Tongue (tissue), 1 donor: ENCODE measurements at regions not wholly inside any gene's neighbourhood (a gene's known extent, or its start where the extent isn't known, plus 50 kb on each side); places are given as distances from the start of the nearest gene placed in this dataset.

ENCODE experiments used
- DNase-seq: peaks from one replicate; pipeline ENCODE4 v3.0.0-alpha.2; 2015

DNA sequence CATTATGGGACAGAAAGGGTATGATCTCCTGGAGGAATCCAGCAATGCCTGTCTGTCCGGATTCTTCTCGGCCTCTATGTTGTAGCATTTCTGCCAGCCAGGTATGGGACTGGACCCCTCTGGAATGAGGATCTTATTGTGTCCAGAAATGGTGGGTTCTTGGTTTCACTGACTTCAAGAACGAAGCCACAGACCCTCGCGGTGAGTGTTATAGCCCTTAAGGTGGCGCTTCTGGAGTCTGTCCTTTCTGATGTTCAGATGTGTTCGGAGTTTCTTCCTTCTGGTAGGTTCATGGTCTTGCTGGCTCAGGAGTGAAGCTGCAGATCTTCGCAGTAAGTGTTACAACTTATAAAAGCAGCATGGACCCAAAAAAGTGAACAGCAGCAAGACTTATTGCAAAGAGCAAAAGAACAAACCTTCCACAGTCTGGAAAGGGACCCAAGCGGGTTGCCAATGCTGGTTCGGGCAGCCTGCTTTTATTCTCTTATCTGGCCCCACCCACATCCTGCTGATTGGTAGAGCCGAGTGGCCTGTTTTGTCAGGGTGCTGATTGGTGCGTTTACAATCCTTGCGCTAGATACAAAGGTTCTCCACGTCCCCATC, 62.3 kb upstream of the IER3 start:
- DNase-seq, result no peak

GRCh38 chr6:30804333-30804732, 60.0 kb upstream of the IER3 start:
- DNase-seq, result no peak

DNA sequence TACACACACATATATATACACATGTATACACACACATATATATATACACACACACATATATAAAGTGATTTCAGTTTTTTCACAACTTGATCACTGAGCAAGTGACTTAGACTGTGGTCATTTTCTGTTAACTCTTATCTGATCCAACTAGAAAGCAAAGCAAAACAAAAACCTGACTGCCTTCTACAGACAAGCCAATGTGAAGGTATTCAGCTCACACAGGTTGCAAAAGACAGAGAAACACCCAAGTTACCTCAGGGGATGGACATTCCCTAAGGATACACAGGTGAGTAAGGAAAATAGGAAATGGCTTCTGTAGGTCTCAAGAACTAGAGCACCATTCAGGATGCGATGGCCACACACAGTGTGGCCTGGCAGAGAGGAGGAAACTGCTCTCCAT, 58.4 kb upstream of the IER3 start:
- no peak for DNase-seq

DNA sequence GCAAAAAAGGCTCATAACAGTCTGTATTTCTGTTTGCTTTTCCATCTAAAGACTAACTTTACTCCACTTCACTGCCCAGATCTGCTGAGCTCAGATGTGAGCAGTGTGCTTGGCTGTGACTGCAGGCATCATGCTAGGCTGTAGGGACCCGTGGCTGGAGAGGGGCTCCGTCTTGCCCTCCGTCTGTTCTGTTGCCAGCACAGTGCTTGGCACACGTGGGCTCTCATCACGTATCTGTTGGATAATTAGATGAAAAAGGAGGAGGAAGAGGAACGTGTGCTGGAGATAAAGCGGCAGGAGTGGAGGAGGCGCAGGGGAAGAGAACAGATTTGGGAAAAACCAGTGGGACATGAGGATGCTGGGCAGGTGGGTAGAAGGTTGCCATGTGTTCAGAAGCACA, 57.6 kb upstream of the IER3 start:
- DNase-seq, result no peak

- DNase-seq, result peak; percentile 22
Measured at GRCh38 chr6:30800871-30801270, 56.5 kb upstream of the IER3 start.

- DNase-seq, result peak; percentile 70
Measured at GRCh38 chr6:30799210-30799609, 54.9 kb upstream of the IER3 start.

DNA sequence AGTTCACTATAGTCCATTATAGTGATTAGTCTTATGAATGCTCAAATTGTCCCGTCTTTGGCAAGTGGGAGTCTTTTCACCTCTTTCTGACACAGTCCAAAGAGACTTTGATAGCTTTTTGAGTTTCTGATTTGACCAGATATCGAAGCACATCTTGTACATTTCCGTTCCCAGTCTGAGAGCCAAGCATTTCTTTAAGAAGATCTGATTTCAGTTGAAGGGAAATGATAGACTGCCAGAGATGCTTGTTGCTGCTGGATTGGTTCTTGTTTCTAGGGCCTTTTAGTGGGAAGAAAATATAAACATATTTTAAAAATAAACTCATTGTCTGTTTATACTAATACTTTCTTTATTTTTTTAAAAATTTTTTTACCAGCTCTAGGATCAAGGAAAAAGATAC, 54.1 kb upstream of the IER3 start:
- DNase-seq, result peak; percentile 29

- no peak for DNase-seq
Measured at GRCh38 chr6:30795549-30796293, 51.4 kb upstream of the IER3 start.
